ENCODE measurements at regions not wholly inside any gene's neighbourhood (a gene's known extent, or its start where the extent isn't known, plus 50 kb on each side); places are given as distances from the start of the nearest gene placed in this dataset.

- DNase-seq (ENCODE audit: low read depth, low spot score): no peak
- Histone ChIP-seq H3K36me3 (ENCODE audit: control insufficient read depth in 2 of 2, insufficient read depth in 2 of 2, low read length in 1 of 2) (no peaks in the 10 kb centered on the region), H3K4me3 (no peak overlapping the region), H3K9ac (ENCODE audit: control insufficient read depth, insufficient read depth, low read length) (no peak overlapping the region), H4K20me1 (ENCODE audit: control insufficient read depth, insufficient read depth) (no peaks in the 10 kb centered on the region), H3K79me2 (ENCODE audit: control insufficient read depth, insufficient read depth, low read length) (no peaks in the 10 kb centered on the region), H2AFZ (ENCODE audit: control insufficient read depth, low read depth, low read length) (no peak overlapping the region), H3K9me3 (replicated peaks; ENCODE audit: control insufficient read depth, insufficient read depth, low read length) (no peaks in the 10 kb centered on the region), H3K27me3 (replicated peaks in 1 of 2; ENCODE audit: control insufficient read depth in 2 of 2, insufficient read depth in 2 of 2, low read length in 1 of 2) (no peaks in the 10 kb centered on the region), H3K4me1 (ENCODE audit: control insufficient read depth, insufficient read depth, low read length) (no peaks in the 10 kb centered on the region), H3K4me2 (ENCODE audit: control insufficient read depth, insufficient read depth) (no peak overlapping the region), H3K27ac (ENCODE audit: control insufficient read depth, insufficient read depth) (no peak overlapping the region)
- no peak for FAIRE-seq
- TF ChIP-seq E2F4 (IDR thresholded peaks at IDR 0.05; ENCODE audit: low read depth, low read length): no peak
- TF ChIP-seq NFXL1 (IDR thresholded peaks at IDR 0.05; ENCODE audit: borderline replicate concordance): no peak
- no peak for TF ChIP-seq PRDM15 (CRISPR knock-in tag; IDR thresholded peaks at IDR 0.05)
- no peak for TF ChIP-seq NBN (IDR thresholded peaks at IDR 0.05)
- no peak for TF ChIP-seq NR2C1 (IDR thresholded peaks at IDR 0.05)
- WGBS (ENCODE audit: insufficient coverage, insufficient replicate concordance, low lambda C conversion rate, missing lambda C conversion rate): 4% methylated on average over 1 of the region's 1 CpG
- ChIA-PET POLR2A (no interaction called here), RAD21 (ENCODE audit: unreplicated experiment) (no interaction called here), CTCF (no interaction called here), SMC1A (ENCODE audit: uncharacterized antibody, unreplicated experiment) (no interaction called here)
- in situ Hi-C loops (cut with MboI): no loop called here
- no TSS peak for BruUV-seq (replicated peaks)
- no peak for ATAC-seq
- intact Hi-C loops (cut with micrococcal nuclease; ENCODE audit: unreplicated experiment): no loop called here
Observed at GRCh38 chr11:81492923-81493445, 1240.7 kb downstream of the FAM181B start.
